PC-3 (cell line): ENCODE measurements at regions not wholly inside any gene's neighbourhood (a gene's known extent, or its start where the extent isn't known, plus 50 kb on each side); places are given as distances from the start of the nearest gene placed in this dataset.
A peak's percentile ranks its signal among the peaks of the same experiment; 100 is the strongest.

ENCODE experiments used
- ATAC-seq: fragments of 200-7000 bp; cut with Tn5 transposase; 2 replicates; pipeline ENCODE4 v1.9.1; 2020; ENCODE audit warnings: mild to moderate bottlenecking, moderate library complexity
- BruUV-seq: library from RNA; stranded (reverse); fragments of 400-500 nt; replicated peaks from 2 replicates; lab custom pipeline; 2021; lab: Mats Ljungman, UMichigan
- CTCF ChIA-PET: fragments of 300-600 bp; sonication (Branson Sonifier 250); formaldehyde crosslinking; loops from one replicate; lab custom pipeline; 2022; ENCODE audit warnings: antibody characterized with exemption; lab: Charles Lee
- POLR2A ChIA-PET: fragments of 300-600 bp; sonication (Branson Sonifier 250); formaldehyde crosslinking; loops from one replicate; lab custom pipeline; 2022; ENCODE audit warnings: antibody characterized with exemption; ENCODE audit not compliant: unreplicated experiment; lab: Charles Lee
- DNase-seq: peaks from one replicate; pipeline ENCODE4 v3.0.0-alpha.2; 2015
- H2AFZ ChIP-seq: fragments of 300-600 bp; sonication (generic); 2 replicates; pipeline ENCODE4 v1.6.0; 2016; ENCODE audit warnings: antibody characterized with exemption, low read length
- H3F3A ChIP-seq: fragments of 300-600 bp; sonication (generic); one replicate; pipeline ENCODE4 v1.6.0; 2017; ENCODE audit warnings: antibody characterized with exemption, low read length, control low read depth, mild to moderate bottlenecking; ENCODE audit not compliant: unreplicated experiment
- H3K27ac ChIP-seq: fragments of 300-600 bp; sonication (generic); 2 replicates; pipeline ENCODE4 v1.5.1; 2016; ENCODE audit warnings: mild to moderate bottlenecking, low read length
- H3K27me3 ChIP-seq: fragments of 300-600 bp; sonication (generic); 2 replicates; pipeline ENCODE4 v1.6.1; 2016; ENCODE audit warnings: low read length, mixed read lengths
- H3K36me3 ChIP-seq: fragments of 300-600 bp; sonication (generic); 2 replicates; pipeline ENCODE4 v1.6.1; 2016; ENCODE audit warnings: low read depth, mixed run types, low read length, mixed read lengths
- H3K4me1 ChIP-seq: fragments of 300-600 bp; sonication (generic); 2 replicates; pipeline ENCODE4 v1.5.1; 2016; ENCODE audit warnings: low read length; ENCODE audit not compliant: insufficient read depth
- H3K4me2 ChIP-seq: fragments of 300-600 bp; sonication (generic); 2 replicates; pipeline ENCODE4 v1.6.0; 2016; ENCODE audit warnings: low read length
- H3K4me3 ChIP-seq: fragments of 300-600 bp; sonication (generic); 2 replicates; pipeline ENCODE4 v1.5.1; 2016; ENCODE audit warnings: mild to moderate bottlenecking, low read length, mixed read lengths
- H3K79me2 ChIP-seq: fragments of 300-600 bp; sonication (generic); 2 replicates; pipeline ENCODE4 v1.6.1; 2017; ENCODE audit warnings: low read length, mixed read lengths
- H3K9ac ChIP-seq: fragments of 300-600 bp; sonication (generic); 2 replicates; pipeline ENCODE4 v1.6.0; 2016; ENCODE audit warnings: mild to moderate bottlenecking, low read length
- H3K9me2 ChIP-seq: fragments of 300-600 bp; sonication (generic); replicated peaks from 2 replicates; pipeline ENCODE4 v1.6.1; 2016; ENCODE audit warnings: mixed run types, low read length, mixed read lengths
- H3K9me3 ChIP-seq: fragments of 300-600 bp; sonication (generic); 2 replicates; pipeline ENCODE4 v1.6.1; 2016; ENCODE audit warnings: low read length, mixed read lengths
- H4K20me1 ChIP-seq: fragments of 300-600 bp; sonication (generic); 2 replicates; pipeline ENCODE4 v1.6.1; 2016; ENCODE audit warnings: low read length, mixed read lengths
- CTCF ChIP-seq: fragments of 300-600 bp; sonication (generic); conservative IDR thresholded peaks from 2 replicates; pipeline ENCODE4 v1.5.1; 2017; ENCODE audit warnings: antibody characterized with exemption, low read depth, mild to moderate bottlenecking, low read length
- EZH2 ChIP-seq: fragments of 300-600 bp; sonication (generic); IDR thresholded peaks from one replicate; pipeline ENCODE4 v1.6.1; 2017; ENCODE audit warnings: antibody characterized with exemption, mild to moderate bottlenecking, low read length; ENCODE audit not compliant: unreplicated experiment
- EZH2phosphoT487 ChIP-seq: fragments of 300-600 bp; sonication (generic); IDR thresholded peaks from 2 replicates; pipeline ENCODE4 v1.6.1; 2018; ENCODE audit warnings: mild to moderate bottlenecking, antibody characterized with exemption, low read length, borderline replicate concordance
- intact Hi-C: fragments of 100-400 bp; cut with micrococcal nuclease; formaldehyde crosslinking; loops from 2 replicates; pipeline ENCODE4 v1.9.0; 2023

- peak; percentile 66 for ATAC-seq
- Histone ChIP-seq H3K9me2 (no peaks in the 10 kb centered on the region), H3K27ac (peak overlapping the region; percentile 87), H3K36me3 (no peaks in the 10 kb centered on the region), H3K27me3 (no peaks in the 10 kb centered on the region), H3K4me3 (no peak overlapping the region), H3K4me2 (peak overlapping the region; percentile 61), H2AFZ (0 out of 2 replicates have a peak overlapping the region, but pooled peaks have one; percentile 42), H3K79me2 (no peaks in the 10 kb centered on the region), H3K9ac (peak overlapping the region; percentile 53), H3F3A (no peaks in the 10 kb centered on the region), H3K9me3 (no peaks in the 10 kb centered on the region), H4K20me1 (no peaks in the 10 kb centered on the region), H3K4me1 (peaks cover 58% of the 10 kb centered on the region)
- BruUV-seq: TSS peak; percentile 77
- POLR2A ChIA-PET: interaction anchor here (0.6 to 1.1 kb wide), 3 partner anchors 76 to 157 kb away, joined by 3 to 4 read pairs (median 3); no protein-coding TSS in a partner anchor
- intact Hi-C loops: loop anchor here (1.0 to 5.0 kb wide), 6 partner anchors 81 to 345 kb away; no protein-coding TSS in a partner anchor
- CTCF ChIA-PET: interaction anchor here (0.5 to 1.7 kb wide), 7 partner anchors 89 to 343 kb away, joined by 3 to 5 read pairs (median 4); no protein-coding TSS in a partner anchor
- DNase-seq: peak; percentile 85
- TF ChIP-seq EZH2phosphoT487: no peak
- peak; percentile 85 for TF ChIP-seq CTCF
- no peak for TF ChIP-seq EZH2
Measured at GRCh38 chr4:74531963-74532794, 87.2 kb downstream of the AREG start.

- no TSS peak for BruUV-seq
- H2AFZ ChIP-seq: no peak overlapping the region
- intact Hi-C loops: loop anchor here (2.0 to 5.0 kb wide), 3 partner anchors 137 to 347 kb away; partner anchors contain the start of gene BTC
- peak overlapping the region; percentile 61 for H3K9ac ChIP-seq
- no peaks in the 10 kb centered on the region for H3K79me2 ChIP-seq
- H4K20me1 ChIP-seq: no peaks in the 10 kb centered on the region
- peak; percentile 71 for DNase-seq
- no peak for TF ChIP-seq EZH2phosphoT487
- TF ChIP-seq EZH2: no peak
- no peak for TF ChIP-seq CTCF
- ChIA-PET POLR2A (interaction anchor here (0.7 kb wide), 1 partner anchor 190 kb away, joined by 4 read pairs; no protein-coding TSS in a partner anchor), CTCF (interaction anchor here (0.6 to 1.7 kb wide), 5 partner anchors 90 to 306 kb away, joined by 3 to 7 read pairs (median 4); no protein-coding TSS in a partner anchor)
- no peak overlapping the region for H3K4me3 ChIP-seq
- peak overlapping the region; percentile 48 for H3K4me2 ChIP-seq
- no peaks in the 10 kb centered on the region for H3K9me3 ChIP-seq
- peak overlapping the region; percentile 87 for H3K27ac ChIP-seq
- H3K4me1 ChIP-seq: peaks cover 65% of the 10 kb centered on the region
- peak; percentile 67 for ATAC-seq
- H3K36me3 ChIP-seq: no peaks in the 10 kb centered on the region
- H3F3A ChIP-seq: no peaks in the 10 kb centered on the region
- H3K27me3 ChIP-seq: no peaks in the 10 kb centered on the region
- no peaks in the 10 kb centered on the region for H3K9me2 ChIP-seq
Measured at GRCh38 chr4:74534121-74534520, 89.2 kb downstream of the AREG start.
